ENCODE measurements at regions not wholly inside any gene's neighbourhood (a gene's known extent, or its start where the extent isn't known, plus 50 kb on each side); places are given as distances from the start of the nearest gene placed in this dataset.

GRCh38 chr4:176439611-176440010 is 119.8 kb downstream of the SPCS3 start:
- TF ChIP-seq CTCF (IDR thresholded peaks at IDR 0.05) = no peak
- no peak for TF ChIP-seq SIN3A (IDR thresholded peaks at IDR 0.05; ENCODE audit: borderline replicate concordance, insufficient read depth, low read depth, low read length)

Data from Panc1 (cell line).